Vagina (tissue), 2 donors: ENCODE measurements at regions not wholly inside any gene's neighbourhood (a gene's known extent, or its start where the extent isn't known, plus 50 kb on each side); places are given as distances from the start of the nearest gene placed in this dataset.

ENCODE experiments used
- POLR2A ChIP-seq, 2 donors: fragments of 450-650 bp; IDR thresholded peaks; one replicate each; pipeline ENCODE4 v1.6.1; 2017; ENCODE audit warnings: antibody characterized with exemption in 2 of 2, mild to moderate bottlenecking in 2 of 2, moderate library complexity in 2 of 2
- POLR2AphosphoS5 ChIP-seq, 2 donors: sonication (generic); formaldehyde crosslinking; IDR thresholded peaks; one replicate each; pipeline ENCODE4 v1.9.0; 2017; ENCODE audit warnings: antibody characterized with exemption in 2 of 2, mild to moderate bottlenecking in 2 of 2, low read depth in 1 of 2; ENCODE audit not compliant: insufficient read depth in 1 of 2
- TF ChIP-seq, protein P1 (sequence below), 3 experiments: fragments of 450-650 bp in 2 of 3; fragments of 200-600 bp in 1 of 3; sonication (generic) in 1 of 3; IDR thresholded peaks; one replicate each; pipeline ENCODE4 v1.5.1; 2017 to 2019; ENCODE audit warnings: antibody characterized with exemption in 3 of 3, mild to moderate bottlenecking in 2 of 3, moderate library complexity in 2 of 3

DNA sequence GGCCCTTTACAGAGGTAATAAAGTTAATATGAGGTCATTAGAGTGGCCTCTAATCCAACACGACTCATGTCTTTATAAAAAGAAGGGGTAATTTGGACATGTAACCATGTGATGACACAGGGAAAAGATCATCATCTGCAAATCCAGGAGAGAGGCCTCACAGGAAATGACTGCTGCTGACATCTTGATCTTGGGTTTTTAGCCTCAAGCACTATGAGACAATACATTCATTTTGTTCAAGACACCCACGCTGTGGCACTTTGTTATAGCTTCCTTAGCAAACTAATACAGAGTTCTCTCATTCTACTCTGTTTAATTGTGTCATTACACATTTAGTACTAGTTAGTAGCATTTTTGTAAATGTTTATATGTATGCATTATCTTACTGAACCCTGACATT is 64.0 kb upstream of the RUNX1 start:
- TF ChIP-seq POLR2AphosphoS5 (IDR thresholded peaks at IDR 0.05; ENCODE audit: insufficient read depth in 1 of 2, low read depth in 1 of 2): no peak
- TF ChIP-seq, protein P1, sequence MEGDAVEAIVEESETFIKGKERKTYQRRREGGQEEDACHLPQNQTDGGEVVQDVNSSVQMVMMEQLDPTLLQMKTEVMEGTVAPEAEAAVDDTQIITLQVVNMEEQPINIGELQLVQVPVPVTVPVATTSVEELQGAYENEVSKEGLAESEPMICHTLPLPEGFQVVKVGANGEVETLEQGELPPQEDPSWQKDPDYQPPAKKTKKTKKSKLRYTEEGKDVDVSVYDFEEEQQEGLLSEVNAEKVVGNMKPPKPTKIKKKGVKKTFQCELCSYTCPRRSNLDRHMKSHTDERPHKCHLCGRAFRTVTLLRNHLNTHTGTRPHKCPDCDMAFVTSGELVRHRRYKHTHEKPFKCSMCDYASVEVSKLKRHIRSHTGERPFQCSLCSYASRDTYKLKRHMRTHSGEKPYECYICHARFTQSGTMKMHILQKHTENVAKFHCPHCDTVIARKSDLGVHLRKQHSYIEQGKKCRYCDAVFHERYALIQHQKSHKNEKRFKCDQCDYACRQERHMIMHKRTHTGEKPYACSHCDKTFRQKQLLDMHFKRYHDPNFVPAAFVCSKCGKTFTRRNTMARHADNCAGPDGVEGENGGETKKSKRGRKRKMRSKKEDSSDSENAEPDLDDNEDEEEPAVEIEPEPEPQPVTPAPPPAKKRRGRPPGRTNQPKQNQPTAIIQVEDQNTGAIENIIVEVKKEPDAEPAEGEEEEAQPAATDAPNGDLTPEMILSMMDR (IDR thresholded peaks at IDR 0.05): no peak
- no peak for TF ChIP-seq POLR2A (IDR thresholded peaks at IDR 0.05)
